HCEC 1CT (cell line): ENCODE measurements at regions not wholly inside any gene's neighbourhood (a gene's known extent, or its start where the extent isn't known, plus 50 kb on each side); places are given as distances from the start of the nearest gene placed in this dataset.
"Not testable (repeated sequence)": the region's sequence is repeated elsewhere in the genome, so short reads cannot be mapped to it uniquely, and the experiment has no call there.

Experiments used
- DNase-seq: peaks from one replicate; pipeline ENCODE4 v3.0.0-alpha.2; 2017

DNA sequence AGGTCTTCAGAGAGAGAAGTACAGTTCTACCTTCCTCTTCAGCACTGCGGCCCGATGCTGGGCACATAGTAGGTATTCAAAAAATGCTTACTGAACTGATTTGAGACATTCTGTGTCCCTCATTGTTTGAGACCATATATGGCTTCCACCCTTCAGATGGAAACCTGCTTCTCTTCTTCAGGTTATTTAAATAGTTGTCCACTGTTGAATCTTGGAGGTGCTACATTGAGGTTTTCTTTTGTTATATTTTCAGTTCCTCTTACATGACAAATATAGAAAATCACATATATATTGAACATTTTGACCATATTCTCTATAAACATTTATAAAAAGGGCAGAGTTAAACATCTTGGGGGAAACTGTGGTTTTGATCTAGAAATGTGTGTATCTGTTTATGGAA lies 200.2 kb upstream of the LRRC3B start:
- DNase-seq: no peak

DNA sequence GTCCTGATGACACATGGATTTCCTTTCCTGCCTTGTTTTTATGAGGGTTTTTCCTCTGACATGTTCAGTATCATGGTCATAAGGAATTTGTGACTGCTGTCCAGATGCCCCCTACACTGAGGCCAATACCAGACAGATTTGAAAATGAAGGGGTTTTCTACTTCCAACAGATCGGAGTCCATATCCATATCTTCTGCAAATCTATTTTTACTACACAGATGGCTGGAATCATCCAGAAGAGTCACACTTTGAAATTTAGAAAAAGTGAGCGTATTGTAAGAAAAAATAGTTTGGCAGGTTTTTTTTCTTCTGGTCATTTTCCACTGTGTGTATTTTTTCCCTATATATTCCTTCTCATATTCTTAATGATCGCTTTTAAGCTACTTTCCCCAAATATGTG lies 197.5 kb upstream of the LRRC3B start:
- no peak for DNase-seq

DNA sequence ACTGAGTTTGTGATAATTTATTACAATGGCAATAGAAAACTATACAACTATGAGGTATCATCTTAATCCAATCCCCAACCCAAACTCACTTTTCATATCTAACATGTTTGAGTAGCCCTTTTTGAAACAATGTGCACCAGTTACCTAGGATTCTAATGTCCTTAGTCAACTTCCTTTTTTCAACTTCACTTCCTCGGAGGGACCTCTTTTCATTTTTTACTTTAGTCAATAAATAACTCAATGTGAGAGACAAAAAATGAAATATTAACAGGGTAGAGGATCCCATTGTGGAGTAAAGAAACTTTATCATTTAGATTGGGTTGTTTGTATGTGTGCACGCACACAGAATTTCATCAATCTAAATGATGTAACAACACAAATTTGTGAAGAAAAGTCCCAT lies 193.6 kb upstream of the LRRC3B start:
- DNase-seq: no peak

DNA sequence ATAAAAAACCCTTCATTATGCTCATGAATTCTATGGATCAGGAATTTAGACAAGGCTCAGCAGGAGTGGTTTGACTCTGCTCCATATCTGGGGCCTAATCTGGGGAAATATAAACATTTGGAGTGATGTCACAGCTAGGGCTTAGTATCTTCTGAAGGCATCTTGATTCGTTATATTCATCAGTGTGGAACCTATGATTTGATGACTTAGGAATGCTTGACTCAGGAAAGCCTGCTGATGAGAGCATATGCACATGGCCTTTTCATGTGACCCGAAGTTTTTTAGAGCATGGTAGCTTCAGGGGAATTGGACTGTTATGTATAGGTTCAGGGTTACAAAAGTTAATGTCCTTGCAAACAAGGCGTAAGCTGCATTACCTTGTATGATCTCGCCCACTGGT lies 184.9 kb upstream of the LRRC3B start:
- DNase-seq: peak; percentile 73

DNA sequence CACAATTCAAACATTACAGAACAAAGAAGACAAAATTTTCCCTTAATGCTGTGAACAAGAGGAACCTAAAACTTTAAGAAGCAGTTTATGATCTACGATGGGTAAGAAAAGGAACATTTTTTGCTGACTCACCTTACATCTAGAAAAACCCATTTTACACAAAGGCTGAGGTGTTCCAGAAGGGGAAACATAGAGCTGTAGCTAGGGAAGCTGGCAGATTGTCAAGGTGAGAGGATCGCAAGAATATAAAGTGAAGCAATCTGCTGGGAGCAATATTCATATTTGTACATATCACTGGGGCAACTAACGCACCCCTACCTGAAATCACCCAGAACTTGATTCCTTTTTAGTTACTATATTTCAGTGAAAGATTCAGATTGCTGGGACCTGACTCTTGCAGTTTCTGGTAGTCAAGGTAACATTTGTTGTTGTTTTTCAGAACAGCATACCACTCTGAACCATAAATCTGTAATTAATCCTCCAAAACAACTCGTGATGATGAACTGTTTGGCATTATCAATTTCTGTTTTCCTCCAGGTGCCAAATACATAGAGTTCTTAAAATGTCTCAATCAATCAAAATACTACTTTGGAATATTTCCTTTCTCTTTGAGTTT lies 184.1 kb upstream of the LRRC3B start:
- DNase-seq: no peak

DNA sequence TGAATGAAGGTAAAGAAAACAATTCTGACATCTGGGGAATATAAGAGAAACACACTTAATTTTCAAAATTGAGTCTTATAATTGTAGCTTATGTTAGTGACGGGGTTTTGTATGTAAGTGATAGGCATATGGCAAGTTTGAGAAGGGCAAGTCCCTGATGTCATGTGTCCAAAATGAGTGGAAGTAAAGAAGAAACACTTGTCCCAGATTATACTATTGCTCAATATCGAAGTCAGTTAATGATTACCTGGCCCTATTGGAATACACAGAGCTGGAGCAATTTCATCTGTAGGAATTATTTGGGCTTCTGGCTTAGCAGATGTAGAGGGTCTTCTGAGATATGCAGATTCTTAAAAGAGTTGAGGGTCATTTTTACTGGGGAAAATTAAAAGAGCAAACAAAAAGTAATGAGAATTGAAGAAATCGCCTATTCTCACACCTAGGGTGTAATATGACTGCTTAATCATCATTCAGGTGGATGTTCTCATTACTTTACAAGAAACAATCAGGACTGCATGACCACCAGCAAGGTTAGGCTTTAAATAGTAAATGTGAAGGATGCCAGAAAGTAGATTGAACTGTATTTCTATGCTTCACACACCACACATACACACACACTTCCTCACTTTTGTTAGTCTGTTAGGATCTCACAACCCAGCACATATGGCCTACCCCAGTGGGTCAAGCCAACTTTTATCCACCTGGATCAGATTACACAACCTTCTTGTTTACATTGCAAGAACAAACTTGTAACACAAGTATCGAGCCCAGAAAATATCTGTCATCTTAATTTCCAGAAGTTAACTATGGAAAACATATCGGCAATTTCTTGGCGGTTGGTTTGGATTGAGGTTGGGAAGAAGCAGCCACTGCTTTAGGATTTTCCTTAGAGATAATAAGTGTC lies 183.3 kb upstream of the LRRC3B start:
- no peak for DNase-seq

DNA sequence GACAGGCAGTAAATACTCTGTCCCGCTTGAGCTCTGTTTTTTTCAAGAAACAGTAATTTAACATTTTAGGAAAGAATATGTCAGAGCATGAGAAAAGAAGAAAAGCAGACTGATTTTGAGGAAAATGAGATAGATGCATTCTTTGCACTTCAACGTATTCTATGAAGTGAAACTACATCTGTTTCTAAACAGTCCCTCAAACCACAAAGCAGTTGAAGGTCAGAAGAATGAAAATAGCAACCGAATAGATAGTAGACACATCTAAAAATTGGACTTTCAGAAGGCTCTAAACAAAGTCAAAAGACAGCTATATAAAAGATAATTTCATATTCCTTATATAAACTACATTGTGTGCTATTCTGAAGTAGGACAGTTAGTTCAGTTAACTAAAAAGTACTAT lies 172.6 kb upstream of the LRRC3B start:
- no peak for DNase-seq

DNA sequence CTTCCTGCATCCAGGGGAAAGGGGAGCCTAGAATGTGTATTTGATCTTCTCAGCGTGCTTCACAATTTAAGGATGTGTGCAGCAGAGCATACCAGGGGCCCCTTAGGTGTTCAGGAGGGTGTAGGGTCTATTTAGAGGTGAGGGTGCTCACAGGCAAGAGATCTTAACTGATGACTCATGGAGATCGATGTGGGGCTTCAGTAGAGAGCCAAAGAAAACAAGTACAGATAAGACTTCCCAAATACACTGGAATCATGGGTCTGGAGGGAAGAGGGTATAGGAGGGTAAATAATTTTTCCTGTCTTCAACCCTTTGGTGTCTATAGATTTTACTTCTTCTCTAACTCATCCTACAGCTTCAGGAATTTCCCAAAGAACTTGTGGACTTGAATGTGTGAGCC lies 170.2 kb upstream of the LRRC3B start:
- no peak for DNase-seq

DNA sequence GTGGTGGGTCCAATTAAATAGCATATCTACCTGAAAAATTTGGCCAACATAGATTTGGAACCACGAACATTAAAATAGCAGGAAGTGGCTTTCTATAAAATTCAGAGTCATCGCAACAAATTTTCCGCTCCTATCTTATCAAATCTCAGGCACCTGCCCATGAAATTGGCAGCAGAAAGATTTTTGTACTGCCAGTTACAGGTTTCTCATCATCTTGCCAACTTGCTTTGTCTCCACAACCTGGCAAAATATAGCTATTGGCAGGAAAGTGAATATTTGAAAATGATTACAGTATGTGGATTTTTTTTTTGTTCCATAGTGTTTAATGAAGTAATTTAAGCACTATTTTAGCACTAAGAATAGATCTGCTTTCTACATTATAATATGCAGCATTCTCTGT lies 161.6 kb upstream of the LRRC3B start:
- DNase-seq: no peak

DNA sequence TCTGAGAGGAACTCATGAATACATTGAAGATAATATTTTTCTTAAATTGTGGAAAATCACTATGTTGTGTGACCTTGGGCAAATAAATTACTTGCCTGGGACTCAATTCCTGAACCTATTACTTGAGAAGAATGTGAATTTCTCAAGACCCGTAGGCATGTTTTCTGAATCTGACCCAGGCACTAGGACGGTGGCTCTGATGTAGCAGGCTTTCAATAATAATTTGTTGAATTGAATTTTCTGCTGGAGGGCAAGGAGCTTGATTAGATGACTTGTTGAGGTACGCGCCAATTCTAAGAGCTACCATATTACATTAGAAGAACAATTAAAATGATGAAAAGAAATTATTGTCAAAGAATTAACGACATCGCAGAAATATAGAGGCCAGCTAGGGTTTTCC lies 150.2 kb upstream of the LRRC3B start:
- DNase-seq: no peak

DNA sequence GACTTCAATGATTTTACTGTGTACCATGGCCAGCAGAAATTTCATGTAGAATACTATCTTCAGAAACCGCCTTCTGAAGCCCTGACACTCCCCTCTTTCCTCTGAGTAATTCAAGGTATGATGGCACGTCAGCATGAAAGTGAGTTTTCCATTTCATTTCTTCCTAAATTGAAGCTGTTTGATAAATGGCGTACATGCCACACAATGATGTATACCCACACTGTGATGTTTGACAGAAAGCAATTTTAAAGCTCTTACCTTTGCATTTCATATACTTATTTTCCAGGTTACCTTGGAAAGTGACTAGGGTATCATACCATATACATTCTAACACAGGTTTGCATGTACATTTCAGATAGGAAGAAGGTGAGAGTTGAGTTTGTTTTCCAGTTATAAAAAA lies 147.9 kb upstream of the LRRC3B start:
- DNase-seq: no peak

DNA sequence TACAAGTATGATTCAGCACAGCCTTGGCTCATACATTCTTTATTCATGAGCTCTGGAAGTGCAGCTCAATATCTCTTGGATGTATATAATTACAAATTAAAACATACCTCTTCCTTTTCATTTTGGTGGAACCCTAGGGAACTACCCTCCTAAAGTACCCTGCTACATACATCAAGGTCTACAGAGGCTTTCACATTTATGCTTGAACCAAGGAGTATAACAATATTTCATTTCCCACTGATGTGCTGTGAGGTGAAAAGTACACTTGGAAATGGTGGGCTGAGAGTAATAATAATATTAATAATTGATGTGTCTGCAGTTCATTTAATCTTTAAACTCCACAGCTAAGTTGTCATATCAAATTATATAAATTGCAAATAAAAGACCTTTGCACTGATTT lies 142.2 kb upstream of the LRRC3B start:
- no peak for DNase-seq

DNA sequence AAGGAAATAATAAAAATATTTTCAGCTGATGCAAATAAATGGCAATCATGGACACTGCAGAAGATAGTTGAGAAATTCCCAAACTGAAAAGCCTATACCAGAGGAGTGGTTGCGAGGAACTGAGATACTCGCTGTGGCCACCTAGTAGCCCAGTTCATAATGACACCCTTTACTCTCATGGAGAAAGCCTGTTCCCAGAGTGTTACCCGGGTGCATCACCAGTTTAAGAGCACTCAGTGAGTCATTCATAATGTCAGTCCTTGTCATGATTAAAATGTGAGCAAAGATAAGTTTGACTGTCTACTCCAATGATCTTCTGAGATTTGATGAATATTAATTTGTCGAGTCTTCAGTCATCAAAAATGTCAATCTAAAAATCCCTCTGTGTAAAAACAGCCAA lies 138.4 kb upstream of the LRRC3B start:
- DNase-seq: no peak

DNA sequence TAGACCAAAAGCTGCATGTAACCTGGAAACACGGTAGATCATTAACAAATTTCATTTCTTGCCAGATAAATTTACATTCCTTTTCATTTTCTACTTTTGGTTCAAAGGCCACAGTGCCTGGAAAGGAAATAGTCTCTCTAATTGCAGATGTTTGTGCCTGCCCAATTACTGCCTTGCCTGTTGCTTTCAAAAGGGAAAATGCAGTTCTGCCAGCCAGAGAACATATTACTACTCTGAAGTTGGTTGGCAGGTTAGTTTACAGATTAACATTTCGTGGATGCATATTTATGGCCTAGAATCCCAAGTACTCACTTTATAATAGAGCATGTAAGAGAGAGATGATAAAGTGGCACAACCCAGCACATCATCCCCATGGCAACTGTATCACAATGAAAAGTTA lies 124.3 kb upstream of the LRRC3B start:
- no peak for DNase-seq

DNA sequence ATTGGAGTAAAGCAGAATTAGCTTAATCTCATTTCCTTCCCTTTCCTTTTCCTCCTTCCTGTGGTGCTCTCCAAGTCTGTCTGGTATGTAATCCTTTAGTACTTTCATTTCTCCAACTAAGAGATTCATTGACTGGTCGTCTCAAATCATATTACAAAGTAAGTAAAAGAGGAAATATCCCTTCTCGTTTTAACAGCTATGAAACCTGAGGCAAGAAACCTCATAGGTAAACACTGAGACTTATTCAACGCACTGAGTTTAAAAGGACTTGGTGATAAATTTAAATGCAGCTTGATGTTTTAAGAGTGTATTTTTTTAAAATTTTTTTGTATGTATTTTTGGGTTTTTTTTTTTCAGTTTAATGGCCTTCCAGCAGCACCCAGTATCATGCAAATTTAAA lies 117.2 kb upstream of the LRRC3B start:
- DNase-seq: no peak

DNA sequence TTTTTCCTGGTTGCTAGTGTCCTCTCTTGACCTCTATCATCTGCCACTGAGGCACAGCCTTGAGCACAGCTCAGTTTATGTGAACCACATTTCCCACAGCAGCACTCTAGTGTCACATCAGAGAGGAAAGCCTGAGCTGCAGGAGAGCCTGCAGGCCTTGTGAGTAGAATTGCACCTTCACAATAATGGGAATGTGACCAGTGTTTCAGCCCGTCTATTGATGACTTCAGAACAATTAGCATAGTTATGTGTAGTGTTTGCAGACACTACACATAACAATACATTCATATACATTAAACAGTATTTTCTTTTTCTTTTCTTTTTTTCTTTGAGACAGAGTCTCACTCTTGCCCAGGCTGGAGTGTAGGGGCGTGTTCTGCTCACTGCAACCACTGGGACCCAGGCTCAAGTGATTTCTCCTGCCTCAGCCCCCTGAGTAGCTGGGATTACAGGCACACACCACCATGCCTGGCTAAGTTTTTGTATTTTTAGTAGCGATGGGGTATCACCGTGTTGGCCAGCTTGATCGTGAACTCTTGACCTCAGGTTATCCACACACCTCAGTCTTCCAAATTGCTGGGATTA lies 108.0 kb upstream of the LRRC3B start:
- DNase-seq: not testable (repeated sequence)

DNA sequence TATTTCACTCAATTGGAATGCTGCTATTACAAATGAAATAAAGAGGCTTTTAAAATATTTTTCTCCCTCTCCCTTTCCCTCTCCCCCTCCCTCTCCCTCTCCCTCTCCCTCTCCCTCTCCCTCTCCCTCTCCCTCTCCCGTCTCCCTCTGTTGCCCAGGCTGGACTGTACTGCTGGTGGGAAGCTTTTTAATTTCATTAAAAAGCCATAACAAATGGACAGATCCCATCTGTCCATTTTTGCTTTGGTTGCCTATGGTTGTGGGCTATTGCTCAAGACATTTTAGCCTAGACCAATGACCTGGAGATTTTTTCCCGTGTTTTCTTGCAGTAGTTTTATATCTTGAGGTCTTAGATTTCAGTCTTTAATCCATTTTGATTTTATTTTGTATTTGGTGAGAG lies 107.2 kb upstream of the LRRC3B start:
- no peak for DNase-seq

DNA sequence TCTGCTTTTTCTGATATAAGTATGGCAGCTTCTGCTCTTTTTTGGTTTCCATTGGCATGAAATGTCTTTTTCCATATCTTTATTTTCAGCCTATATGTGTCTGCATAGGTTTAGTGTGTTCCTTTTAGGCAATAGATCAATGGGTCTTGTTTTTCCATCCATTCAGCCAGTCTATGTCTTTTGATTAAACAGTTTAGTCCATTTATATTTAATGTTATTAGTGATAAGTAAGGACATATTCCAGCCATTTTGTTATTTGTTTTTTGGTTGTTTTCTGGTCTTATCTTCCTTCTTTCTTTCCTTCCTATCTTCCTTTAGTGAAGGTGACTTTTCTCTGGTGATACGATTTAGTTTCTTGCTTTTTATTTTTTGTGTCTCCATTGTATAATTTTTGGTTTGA lies 101.3 kb upstream of the LRRC3B start:
- no peak for DNase-seq

DNA sequence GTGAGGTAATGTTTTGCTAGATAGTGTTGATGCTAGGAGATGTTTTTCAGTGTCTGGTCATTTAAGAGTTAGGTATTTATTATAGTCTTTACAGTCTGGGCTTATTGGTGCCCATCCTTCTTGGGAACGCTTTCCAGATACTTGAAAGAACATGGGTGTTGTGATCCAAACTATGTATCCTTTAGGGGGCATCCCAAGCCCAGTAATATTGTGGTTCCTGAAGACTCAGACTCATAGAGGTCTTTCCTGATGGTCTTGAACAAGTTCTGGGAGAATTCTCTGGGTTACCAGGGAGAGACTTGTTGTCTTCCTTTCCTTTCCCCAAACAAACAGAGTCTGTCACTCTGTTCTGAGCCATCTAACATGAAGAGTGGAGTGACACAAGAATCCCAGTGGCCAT lies 99.7 kb upstream of the LRRC3B start:
- no peak for DNase-seq

DNA sequence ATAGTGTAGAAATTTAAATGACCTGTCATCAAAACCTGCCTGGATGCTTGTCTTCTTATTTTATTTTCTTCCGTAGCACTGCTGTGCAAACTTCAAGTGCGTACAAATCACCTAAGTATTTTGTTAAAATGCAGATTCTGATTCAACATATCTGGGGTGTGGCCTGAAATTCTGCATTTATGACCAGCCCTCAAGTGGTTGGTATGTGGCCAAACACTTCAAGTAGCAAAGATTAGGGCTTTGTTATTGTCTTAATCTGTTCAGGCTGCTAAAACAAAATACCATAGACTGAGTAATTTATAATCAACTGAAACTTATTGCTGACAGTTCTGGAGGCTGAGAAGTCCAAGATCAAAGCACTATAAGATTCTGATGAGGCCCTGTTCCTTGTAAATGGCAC lies 97.6 kb upstream of the LRRC3B start:
- no peak for DNase-seq

DNA sequence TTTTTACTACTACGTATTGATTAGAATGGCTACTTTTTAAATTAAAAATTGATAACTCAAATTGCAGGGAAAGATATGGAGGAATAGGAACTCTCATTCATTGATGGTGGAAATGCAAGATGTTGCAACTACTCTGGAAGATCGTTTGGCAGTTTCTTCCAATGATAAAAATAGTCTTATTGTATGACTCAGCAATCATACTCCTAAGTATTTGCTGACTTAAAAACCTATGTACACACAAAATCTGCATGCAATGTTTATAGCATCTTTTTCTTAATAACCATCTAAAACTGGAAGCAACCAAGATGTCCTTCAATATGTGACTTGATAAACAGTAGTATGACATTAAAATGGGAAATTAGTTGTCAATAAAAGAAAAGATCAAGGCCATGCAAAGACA lies 87.4 kb upstream of the LRRC3B start:
- DNase-seq: no peak

DNA sequence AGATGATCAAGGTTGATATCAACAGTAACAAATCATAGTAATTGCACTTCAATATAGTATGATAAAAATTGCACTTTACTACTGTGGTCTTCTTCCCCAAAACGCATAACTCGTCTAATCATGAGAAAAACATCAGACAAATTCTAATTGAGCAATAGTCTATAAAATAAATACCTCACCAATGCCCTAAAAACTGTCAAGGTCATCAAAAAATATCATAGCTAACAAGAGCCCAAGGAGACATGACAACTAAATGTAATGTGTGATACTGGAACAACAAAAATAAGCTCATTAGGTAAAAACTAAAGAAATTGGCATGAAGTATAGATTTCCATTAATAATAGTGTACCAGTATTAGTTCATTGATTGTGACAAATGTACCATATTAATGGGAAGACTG lies 85.6 kb upstream of the LRRC3B start:
- no peak for DNase-seq

DNA sequence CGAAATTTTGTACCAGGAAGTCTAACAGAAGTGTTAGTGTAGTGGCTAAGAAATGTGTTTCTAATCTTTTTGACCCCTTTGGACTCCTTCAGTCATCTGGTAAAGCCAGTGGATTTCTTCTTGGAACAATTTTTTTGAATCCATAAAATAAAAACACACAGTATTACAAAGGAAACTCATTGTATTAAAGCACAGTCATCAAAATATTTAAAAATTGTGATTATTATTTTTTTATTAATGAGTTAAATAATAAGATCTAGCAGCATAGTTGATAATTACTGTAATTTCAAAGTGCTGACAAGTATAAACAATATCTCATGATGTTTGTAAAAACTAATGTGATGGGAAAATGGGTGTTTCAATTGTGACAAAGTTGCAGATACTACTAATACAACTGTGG lies 72.2 kb upstream of the LRRC3B start:
- DNase-seq: no peak

DNA sequence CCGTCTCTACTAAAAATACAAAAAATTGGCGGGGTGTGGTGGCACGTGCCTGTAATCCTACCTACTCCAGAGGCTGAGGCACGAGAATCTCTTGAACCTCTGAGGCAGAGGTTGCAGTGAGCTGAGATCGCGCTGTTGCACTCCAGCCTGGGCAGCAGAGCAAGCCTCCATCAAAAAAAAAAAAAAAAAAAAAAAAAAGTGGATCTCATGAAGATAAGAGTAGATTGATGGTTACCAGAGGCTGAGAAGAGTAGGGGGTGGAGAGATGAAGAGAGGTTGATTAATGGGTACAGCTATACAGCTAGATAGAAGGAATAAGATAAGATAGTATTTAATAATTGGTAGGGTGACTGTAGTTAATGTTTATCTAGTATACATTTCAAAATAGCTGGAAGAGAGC lies 65.9 kb upstream of the LRRC3B start:
- no peak for DNase-seq

DNA sequence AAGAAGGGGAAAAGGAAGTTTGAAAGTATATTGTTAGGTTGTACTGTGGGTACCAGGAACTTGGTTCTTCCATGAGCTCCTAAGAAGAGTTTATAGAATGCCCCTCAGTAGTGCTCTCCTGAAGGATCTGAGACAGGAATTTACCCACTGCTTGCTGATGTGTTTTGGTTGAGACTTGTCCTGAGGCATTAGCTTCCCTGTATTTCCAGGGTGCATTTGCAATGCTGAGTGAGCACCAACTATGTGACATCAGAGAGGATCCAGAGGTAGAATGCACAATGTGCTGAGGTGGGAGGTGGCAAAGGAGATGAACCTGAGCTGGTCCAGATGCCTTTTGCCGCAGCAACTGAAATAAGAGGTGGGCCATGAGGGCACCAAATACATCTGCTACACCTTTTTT lies 64.3 kb upstream of the LRRC3B start:
- DNase-seq: no peak
